HG03442 (cell line): ENCODE measurements at regions not wholly inside any gene's neighbourhood (a gene's known extent, or its start where the extent isn't known, plus 50 kb on each side); places are given as distances from the start of the nearest gene placed in this dataset.
"Not testable (repeated sequence)": the region's sequence is repeated elsewhere in the genome, so short reads cannot be mapped to it uniquely, and the experiment has no call there.

Experiments used
- ATAC-seq: cut with Tn5 transposase; IDR thresholded peaks from one replicate; pipeline ENCODE4 v1.9.1; 2021; ENCODE audit warnings: mild to moderate bottlenecking, moderate library complexity; ENCODE audit not compliant: unreplicated experiment

DNA sequence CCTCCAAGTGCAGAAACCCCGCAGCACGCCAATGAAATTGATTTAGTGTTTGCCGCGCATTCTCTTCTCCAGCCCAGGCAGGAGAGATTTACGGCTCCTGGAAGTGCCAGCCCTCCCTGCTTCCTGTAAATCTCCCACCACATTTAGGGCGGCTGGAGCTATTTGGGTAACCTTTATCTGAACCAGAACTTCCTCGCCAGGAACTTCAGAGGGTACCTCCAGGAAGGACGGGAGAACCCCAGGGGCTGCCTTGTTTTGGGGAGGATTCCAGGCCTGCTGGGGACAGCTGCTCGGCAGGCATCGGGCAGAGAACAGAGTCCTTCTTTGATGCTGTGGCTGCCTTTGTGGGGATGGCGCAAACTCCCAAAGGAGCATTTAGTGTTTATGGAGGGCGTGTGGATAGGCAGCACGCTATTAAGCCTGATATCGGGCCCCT, 122.0 kb upstream of the MYCN start:
- no peak for ATAC-seq

DNA sequence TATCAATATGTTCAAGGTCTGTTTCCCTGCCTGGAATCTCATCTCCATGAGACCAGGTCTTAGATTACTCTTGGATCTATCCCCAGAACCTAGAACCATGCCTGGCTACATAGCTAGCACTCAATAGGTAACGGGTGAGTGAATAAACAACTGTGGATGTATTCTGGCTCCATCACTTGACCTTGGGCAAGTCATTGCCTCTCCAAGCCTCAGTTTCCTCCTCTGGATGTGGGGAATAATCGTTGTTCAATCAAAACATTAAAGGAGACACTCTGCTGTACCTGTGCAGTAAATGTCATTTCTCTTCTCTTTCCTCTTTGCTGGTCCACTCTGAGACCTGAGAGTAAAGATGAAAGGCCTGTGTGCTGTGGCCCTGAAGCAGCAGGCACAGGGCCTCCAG, 121.5 kb upstream of the MYCN start:
- ATAC-seq, result no peak

DNA sequence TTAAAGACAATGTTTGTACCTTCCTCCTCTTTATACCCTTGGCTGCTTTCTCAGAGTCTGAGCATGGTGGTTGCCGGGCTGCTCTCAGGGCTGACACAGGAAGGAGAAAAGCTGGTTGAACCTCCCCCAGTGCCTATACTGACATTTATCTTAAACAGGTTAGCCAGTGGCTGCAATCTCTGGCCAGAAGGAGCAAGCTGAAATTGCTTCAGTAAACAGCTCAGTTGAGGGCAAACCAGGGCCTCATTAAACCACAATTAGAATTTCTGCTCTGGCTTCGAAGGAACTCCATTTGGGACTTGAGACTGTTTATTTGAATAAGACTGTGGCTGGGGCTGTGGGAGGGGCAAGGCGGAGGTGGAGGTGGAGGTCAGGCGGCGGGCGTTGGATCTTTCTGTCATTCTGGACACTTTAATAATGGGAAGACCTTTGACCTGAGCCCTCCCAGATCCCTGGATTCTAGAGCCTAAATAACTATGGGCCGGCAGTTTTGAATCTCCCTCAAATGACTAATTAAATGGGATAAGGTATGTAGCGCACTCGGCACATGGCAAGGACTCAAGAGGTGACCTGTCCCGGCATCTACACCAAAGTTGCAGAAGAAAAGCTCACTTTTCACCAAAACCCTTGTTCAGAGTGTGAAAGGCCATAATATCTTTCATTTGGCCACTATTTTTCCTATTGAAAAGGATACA, 120.6 kb upstream of the MYCN start:
- ATAC-seq, result no peak

DNA sequence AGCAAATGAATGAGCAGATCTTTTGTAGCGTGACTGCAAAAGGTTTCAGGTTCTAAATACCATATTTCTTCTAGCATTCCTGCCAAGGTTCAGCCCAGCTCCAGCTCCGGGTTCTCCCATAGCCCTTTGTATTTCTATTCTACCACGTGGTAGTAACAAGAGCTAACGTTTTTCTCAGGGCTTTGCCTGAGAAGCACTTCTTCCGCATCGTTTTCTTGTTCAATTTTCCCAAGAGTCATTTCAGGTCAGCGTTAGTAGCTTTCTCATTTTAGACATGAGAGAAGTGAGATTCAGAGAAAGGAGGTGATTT, 120.1 kb upstream of the MYCN start:
- ATAC-seq, result no peak

DNA sequence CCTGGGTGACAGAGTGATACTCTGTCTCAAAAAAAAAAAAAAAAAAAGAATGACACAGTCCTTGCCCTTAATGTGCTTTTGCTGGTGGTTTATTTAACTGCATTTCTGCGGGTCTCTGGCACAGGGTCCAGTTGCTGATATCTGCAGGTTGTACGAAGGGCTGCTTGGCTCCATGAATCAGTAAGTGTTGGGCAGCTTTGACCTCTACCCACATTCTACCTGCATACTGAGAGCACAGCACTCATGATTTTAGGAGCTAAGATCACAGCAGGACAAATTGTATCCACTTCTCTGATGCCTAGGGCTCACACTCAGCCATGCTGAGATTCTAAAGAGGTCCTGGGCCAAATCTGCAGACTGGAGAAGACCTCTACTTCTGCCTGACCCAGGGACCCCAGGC, 119.4 kb upstream of the MYCN start:
- no peak for ATAC-seq

DNA sequence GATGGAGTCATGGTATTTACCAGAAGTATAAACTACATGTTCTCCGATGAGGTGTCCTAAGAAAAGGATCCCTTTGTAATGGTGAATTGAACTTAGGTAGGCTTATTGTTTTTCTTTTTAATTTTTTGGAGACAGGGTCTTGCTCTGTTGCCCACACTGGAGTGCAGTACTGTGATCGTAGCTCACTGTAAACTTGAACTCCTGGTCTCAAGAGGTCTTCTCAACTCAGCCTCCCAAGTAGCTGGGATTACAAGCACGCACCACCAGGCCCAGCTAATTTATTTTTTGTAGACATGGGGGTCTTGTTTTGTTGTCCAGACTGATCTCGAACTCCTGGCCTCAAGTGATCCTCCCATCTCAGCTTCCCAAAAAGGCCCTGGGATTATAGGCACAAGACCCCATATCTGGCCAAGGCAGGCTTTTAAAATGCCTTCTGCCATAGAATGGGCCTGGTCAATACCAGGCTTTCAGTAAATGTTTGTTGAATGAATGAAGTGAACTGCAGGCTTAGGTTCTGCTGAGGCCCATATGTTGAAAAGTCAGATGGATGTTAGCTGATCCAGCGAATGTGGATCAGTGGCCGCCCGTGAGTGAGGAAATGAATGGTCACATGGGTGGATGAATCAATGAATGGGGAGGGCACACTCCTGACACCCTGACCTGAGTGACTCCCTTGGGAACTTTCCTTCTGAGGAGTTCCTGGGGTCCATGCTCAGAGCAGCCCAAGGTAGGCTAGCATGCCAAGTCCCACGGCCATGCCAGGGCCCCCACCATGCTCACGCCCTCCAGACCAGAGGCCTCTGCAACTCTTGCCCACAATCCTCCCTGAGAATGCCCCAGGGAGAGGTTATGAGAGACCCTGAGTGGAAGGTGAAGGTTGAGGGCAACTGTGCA, 118.0 kb upstream of the MYCN start:
- ATAC-seq, result no peak

DNA sequence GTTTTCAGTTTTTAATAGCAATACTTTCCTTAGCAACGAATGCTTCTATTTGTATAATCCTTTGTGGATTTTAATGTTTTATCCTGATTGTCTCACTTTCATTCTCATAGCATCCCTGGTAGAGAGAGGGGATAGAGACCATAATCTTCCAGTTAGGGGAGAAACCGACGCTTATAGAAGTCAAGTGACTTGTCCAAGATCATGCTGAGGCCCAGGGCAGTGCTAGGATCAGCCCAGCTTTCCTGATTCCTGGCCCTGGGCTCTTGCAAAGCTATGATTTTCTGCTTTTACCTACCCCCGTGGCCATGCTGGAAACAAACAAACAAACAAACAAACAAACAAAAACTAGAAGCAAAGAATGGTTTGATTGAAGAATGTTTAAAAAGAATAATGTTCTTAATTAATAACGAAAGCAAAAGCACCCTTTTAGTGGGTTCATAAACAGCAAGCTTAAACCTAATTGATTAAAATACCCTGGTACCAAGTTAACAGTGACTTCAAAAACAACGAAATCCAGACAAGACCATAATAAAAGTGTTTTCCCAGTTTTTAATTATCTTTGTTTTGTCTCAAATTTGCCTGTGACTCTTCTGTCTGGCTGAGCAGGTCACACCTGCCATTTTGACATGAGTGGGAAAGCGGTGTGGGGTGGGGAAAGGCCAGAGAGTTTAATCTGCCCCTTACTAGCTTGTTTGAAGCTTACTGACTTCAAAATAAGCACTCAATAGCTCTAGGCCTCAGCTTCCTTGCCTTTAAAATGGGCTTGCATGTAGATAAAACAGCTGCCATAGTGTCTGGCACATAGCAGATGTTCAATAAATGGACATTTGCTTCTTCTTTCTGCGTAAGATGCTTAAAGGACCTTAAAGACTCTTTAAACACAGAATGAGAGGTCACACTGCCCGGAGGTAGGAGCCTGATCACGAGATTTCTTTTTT, 116.6 kb upstream of the MYCN start:
- ATAC-seq, result no peak

DNA sequence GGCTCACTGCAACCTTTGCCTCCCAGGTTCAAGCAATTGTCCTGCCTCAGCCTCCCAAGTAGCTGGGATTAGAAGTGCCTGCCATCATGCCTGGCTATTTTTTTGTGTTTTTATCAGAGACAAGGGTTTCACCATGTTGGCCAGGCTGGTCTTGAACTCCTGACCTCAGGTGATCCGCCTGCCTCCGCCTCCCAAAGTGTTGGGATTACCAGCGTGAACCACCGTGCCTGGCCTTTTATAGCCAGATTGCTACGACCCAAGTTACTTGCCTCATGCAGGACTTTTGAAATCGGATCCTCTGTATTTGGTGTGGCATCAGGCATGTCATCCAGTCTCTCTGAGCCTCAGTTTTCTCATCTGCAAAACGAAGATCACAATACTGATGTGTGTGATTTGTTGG, 115.9 kb upstream of the MYCN start:
- not testable (repeated sequence) for ATAC-seq

DNA sequence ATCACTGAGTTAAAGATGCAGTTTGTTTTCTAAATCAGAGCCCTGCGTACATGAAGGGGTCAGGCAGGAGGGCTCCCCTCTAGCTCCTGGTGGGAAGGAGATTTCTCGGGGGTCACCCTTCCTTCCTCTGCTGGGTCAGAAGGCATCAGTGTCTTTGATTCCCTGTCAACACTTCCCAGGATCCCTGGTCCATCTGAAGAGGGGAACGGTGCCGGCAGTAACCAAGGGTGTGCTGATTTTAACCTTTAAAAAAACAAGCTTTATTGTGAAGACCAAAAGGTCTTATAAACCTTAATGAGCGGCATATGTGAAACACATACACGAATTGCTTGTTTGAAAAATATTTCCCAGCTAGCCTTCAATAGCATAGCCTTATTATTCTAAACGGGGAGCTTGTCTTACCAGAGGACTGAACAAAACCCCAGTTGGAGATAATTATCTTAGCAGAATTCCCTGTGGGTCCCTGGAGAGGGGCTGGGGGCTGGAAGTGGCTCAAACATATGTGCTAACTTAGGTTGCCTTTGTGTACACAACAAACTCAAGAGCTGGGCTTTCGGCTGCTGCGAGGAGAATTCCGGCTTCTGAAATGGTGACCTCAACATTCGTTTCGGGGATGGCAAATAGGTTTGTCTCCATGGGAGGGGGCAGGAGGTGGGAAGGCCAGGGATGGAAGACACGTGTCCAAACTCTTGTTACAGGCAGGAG, 114.9 kb upstream of the MYCN start:
- no peak for ATAC-seq

DNA sequence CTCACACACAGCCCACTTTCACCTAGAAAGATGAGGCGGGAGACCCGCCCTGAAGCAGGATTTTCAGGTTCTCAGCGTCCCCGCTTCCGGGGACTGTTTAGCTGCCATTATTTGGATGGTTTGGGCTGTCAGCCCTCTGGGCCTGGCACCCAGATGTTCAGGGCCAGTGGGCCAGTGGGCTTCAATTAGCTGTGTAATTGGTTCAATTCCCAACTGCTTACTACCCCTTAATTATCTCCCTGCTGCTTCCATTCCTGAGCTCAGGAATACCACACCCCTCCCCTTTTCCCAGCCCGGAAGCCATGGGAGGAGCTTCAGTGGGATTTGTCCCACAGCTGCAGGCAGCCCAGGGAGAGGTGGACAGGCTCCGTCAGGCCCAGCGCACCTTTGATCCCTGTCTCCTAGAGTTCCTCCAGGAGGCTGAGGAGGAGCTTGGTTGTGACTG, 114.1 kb upstream of the MYCN start:
- no peak for ATAC-seq

DNA sequence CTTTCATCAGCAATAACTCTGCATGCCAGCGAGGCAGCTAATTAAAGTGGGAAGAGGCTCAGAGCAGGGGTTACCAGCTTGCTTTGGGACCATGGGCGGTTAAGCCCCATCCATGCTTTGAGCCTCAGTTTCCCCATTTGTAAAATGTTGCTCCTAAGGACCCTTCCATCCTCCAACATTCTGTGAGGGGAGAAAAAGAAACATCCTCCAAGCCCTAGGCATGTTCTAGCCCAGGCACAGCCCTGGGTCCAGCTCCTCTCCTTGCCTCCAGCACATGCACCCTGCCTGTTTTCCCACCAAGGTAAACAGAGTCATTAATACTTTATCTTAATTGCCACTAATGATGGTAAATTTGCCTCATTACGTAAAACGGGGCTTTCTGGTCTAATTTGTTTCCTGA, 113.3 kb upstream of the MYCN start:
- no peak for ATAC-seq

DNA sequence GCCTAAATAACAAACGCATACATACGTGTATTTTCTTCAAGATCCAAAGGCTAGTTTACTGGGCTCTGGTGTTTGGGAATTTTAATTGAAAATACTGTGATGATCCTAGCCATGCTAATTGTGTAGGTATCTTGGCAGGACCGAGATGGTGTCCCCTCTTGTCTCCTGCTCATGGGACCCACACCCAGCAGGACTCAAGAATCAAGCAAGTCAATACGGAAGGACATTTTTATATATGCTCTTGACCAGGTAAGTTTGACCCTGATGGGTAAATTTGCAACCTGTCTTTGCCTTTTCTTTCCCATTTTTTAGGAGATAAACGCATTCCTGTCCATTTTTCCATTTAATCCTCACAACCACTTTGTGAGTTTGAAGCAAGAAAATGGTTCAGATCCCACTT, 111.8 kb upstream of the MYCN start:
- no peak for ATAC-seq

DNA sequence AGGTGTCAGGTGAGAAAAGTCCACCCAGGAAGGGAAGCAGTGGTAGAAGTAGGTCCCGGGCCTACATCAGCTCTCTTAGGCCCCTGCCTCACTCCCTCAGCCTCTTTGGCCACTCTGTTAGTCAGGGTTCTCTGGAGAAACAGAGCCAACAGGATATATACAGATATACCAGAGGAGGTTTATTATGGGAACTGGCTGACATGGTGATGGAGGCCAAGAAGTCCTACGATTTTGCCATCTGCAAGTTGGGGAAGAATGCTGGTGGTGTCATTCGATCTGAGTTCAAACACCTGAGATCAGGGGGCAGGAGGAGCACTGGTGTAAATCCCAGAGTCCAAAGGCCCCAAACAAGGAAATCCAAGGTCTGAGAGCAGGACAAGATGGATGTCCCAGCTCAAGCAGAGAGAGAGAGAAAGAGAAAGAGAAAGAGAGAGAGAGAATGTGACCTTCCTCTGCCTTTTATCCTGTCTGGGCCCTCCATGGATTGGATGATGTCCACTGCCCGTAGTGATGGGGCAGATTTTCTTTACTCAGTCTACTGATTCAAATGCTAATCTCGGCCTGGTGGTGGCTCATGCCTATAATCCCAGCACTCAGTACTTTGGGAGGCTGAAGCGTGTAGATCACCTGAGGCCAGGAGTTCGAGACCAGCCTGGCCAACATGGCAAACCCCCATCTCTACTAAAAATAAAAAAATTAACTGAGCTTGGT, 111.1 kb upstream of the MYCN start:
- no peak for ATAC-seq

DNA sequence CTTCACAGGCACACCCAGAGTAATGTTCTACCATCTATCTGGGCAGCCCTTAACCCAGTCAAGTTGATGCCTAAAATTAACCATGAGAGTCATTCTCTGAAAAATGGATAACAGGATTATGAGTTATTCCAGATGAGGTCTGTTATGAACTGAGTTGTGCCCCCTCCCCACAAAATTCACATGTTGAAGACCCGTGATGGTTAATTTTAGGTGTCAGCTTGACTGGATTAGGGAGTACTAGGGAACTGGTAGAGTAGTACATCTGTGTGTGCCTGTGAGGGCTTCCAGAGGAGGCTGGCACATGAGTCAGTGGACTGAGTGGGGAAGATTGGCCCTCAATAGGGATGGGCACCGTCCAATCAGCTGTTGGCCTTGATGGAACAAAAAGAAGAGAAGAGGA, 110.4 kb upstream of the MYCN start:
- ATAC-seq, result no peak

DNA sequence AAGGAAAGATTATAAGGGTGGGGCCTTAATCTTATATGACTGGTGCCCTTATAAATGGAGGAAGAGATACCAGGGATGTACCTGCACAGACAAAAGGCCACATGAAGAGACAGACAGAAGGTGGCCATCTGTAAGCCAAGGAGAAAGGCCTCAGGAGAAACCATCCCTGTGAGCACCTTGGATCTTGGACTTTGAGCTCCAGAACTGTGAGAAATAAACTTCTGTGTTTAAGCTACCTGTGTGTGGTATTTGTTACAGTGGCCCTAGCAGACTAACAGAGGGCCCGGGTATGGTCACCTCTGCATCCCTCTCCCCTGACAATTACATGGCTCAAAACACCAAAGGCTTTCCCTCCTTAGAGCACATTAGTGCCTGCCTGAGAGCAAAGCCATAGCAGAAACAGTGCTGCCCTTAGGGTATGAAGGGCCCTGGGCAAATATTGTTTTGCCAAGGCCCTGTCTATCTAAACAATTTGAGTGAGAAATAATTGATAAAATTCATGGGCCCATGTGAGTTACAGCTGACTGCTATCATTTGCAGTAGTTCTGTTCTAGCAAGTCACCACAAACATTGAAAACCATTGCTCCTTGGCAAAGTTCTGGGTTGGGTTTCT, 109.3 kb upstream of the MYCN start:
- ATAC-seq, result no peak

DNA sequence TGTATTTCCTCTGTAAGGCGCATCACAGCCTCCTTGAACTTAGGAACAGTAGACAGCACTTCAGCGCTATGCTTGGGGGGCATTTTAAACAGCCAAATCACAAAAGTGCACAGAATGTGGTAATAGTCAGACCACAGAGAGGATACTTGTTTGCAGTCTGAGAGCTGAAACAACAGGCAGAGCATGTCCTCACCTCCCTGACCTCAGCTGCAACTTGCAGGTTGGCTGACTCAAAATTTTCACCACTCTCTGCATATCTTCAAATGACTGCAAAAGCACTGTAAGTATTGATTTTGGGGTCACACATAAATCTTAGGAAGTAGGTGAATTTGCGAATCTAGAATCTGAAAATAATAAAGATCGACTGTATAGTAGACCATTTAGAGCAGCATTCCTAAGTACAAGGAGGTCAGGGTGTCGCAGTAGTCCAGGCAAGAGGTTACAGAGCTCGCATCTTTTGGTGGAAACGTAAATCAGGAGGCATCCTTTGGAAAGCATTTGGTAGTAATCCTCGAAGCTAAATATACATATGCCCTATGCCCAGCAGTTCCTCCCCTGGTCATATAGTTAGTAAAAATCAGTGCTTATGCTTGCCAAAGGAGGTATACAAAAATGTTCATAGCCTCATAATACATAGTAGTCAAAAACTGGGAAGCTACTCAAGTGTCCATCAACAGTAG, 108.2 kb upstream of the MYCN start:
- no peak for ATAC-seq

DNA sequence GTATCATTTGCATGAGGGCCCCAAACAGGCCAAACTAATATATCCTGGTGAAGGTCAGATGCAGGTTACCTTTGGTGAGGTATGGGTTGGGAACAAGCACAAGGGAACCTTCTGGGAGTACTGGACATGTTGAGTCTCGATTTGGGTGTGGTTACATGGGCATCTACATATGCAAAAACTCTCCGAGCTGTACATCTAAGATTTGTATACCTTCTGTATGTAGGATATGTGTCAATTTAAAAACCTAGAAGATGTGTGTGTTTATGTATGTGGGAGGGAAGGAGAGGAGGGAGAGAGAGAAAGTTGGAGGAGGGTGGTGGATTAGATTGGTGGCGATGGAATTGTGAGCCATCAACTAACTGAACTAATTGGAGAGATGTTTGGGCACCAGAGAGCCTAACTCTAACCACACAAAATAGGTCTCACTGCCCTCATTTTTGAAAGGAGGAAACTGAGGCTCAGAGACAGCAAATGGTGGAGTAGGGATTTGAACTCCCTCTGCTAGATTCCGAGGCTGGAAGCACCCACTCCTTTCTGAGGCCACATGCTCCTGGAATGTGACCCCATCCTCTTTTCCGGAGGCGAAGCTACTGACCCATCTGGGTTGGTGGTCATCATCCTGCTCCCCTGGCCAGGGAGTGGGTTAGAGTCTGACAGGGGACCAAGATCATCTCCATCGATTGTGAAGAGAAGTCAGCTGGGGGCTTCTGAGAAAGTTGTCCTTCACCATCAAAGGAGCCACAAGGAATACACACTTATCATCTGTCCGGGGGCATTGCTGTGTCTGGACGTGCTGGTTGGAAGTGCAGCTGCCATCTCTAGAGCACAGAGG, 107.3 kb upstream of the MYCN start:
- ATAC-seq, result no peak

DNA sequence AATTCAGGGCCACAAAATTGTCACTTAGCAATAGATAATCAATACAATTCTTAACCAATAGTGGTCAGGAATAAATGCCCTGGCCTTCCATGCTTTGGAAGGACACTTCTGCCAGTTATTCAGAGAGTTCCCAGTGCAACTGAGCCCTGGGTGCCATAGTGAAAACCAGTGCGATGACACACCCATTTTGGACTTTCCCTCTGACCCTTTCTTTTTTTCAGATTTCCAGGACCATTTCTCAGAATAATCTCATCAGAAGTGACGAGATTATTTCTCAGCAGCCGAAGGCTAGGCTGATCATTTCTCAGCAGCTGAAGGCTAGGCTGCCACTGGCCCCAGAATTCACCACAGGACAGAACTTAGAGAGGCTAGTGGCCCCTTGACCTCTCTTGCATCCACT, 106.6 kb upstream of the MYCN start:
- no peak for ATAC-seq
